ENCODE measurements at regions not wholly inside any gene's neighbourhood (a gene's known extent, or its start where the extent isn't known, plus 50 kb on each side); places are given as distances from the start of the nearest gene placed in this dataset.

GRCh38 chr2:200748779-200749178 lies 62.9 kb upstream of the BZW1 start:
- Histone ChIP-seq H3K9ac (replicated peaks; ENCODE audit: extremely low read depth, insufficient read depth, low read length) (no peak overlapping the region), H2AFZ (ENCODE audit: low read depth, low read length) (no peak overlapping the region), H3K9me3 (replicated peaks; ENCODE audit: control insufficient read depth, insufficient read depth, low read length) (no peaks in the 10 kb centered on the region), H3K79me2 (ENCODE audit: control insufficient read depth, insufficient read depth, low read length) (no peaks in the 10 kb centered on the region), H4K20me1 (replicated peaks; ENCODE audit: control insufficient read depth, extremely low read depth, insufficient read depth, low read length) (no peaks in the 10 kb centered on the region), H3K36me3 (ENCODE audit: control insufficient read depth in 2 of 2, extremely low read depth in 1 of 2, insufficient read depth in 2 of 2, low read length in 2 of 2) (no peaks in the 10 kb centered on the region), H3K27me3 (ENCODE audit: control insufficient read depth in 2 of 2, insufficient read depth in 2 of 2, low read length in 2 of 2) (no peaks in the 10 kb centered on the region), H3K4me3 (replicated peaks in 1 of 3; ENCODE audit: insufficient read depth in 1 of 3, low read depth in 1 of 3, low read length in 3 of 3) (no peak overlapping the region), H3K27ac (ENCODE audit: insufficient read depth, low read depth, low read length) (no peak overlapping the region), H3K9me1 (replicated peaks; ENCODE audit: control insufficient read depth, extremely low read depth, insufficient read depth, low read length) (no peaks in the 10 kb centered on the region), H3K4me1 (ENCODE audit: control insufficient read depth, extremely low read depth, insufficient read depth, low read length) (peaks cover 8% of the 10 kb centered on the region), H3K4me2 (ENCODE audit: insufficient read depth, low read length) (no peak overlapping the region)
- BruUV-seq (replicated peaks), result no TSS peak
- DNase-seq (ENCODE audit: low read depth, low spot score), result no peak
- intact Hi-C loops (cut with micrococcal nuclease) (no loop called here), dilution Hi-C loops (cut with MboI; ENCODE audit: extremely low pct_ligation_motif_present, low sequenced_read_pairs) (no loop called here)
- no peak for TF ChIP-seq GATA2 (IDR thresholded peaks at IDR 0.05; ENCODE audit: insufficient read depth, insufficient read length, low read depth, low read length)
- TF ChIP-seq CTCF (IDR thresholded peaks at IDR 0.05; ENCODE audit: extremely low read depth in 1 of 2, insufficient read depth in 1 of 2, low read depth in 1 of 2, low read length in 2 of 2), result no peak
- TF ChIP-seq POLR2A (IDR thresholded peaks at IDR 0.05; ENCODE audit: low read depth, low read length), result no peak
- no peak for TF ChIP-seq POLR2AphosphoS5 (IDR thresholded peaks at IDR 0.05; ENCODE audit: insufficient read depth, low read depth, low read length)
- TF ChIP-seq MYC (IDR thresholded peaks at IDR 0.05; ENCODE audit: low read depth, low read length), result no peak
- TF ChIP-seq FOS (IDR thresholded peaks at IDR 0.05; ENCODE audit: borderline replicate concordance, insufficient read depth, low read length), result no peak
- TF ChIP-seq, protein P1, sequence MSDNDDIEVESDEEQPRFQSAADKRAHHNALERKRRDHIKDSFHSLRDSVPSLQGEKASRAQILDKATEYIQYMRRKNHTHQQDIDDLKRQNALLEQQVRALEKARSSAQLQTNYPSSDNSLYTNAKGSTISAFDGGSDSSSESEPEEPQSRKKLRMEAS (IDR thresholded peaks at IDR 0.05; ENCODE audit: insufficient read depth, insufficient read length), result no peak
- no peak for TF ChIP-seq EZH2 (IDR thresholded peaks at IDR 0.05; ENCODE audit: borderline replicate concordance, low read depth, low read length, severe bottlenecking)
- no peak for TF ChIP-seq JUN (IDR thresholded peaks at IDR 0.05; ENCODE audit: borderline replicate concordance, insufficient read depth, insufficient read length, low read depth)
- ChIA-PET POLR2A (no interaction called here), CTCF (interaction anchor here (0.8 to 3.5 kb wide), 4 partner anchors 12 to 17 kb away, joined by 3 to 13 read pairs (median 7); no protein-coding TSS in a partner anchor)
- no peak for FAIRE-seq

Measured in endothelial cell of umbilical vein (primary cell).